ENCODE measurements at regions not wholly inside any gene's neighbourhood (a gene's known extent, or its start where the extent isn't known, plus 50 kb on each side); places are given as distances from the start of the nearest gene placed in this dataset.

- H3K27me3 ChIP-seq = no peaks in the 10 kb centered on the region
- no peak overlapping the region for H3K4me3 ChIP-seq
- H3K36me3 ChIP-seq = no peaks in the 10 kb centered on the region
- no peaks in the 10 kb centered on the region for H3K9me3 ChIP-seq
- DNase-seq (ENCODE audit: low spot score) = no peak
- H3K27ac ChIP-seq = no peak overlapping the region
- TF ChIP-seq, protein P1, sequence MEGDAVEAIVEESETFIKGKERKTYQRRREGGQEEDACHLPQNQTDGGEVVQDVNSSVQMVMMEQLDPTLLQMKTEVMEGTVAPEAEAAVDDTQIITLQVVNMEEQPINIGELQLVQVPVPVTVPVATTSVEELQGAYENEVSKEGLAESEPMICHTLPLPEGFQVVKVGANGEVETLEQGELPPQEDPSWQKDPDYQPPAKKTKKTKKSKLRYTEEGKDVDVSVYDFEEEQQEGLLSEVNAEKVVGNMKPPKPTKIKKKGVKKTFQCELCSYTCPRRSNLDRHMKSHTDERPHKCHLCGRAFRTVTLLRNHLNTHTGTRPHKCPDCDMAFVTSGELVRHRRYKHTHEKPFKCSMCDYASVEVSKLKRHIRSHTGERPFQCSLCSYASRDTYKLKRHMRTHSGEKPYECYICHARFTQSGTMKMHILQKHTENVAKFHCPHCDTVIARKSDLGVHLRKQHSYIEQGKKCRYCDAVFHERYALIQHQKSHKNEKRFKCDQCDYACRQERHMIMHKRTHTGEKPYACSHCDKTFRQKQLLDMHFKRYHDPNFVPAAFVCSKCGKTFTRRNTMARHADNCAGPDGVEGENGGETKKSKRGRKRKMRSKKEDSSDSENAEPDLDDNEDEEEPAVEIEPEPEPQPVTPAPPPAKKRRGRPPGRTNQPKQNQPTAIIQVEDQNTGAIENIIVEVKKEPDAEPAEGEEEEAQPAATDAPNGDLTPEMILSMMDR (IDR thresholded peaks at IDR 0.05) = no peak
- peaks cover 0 to 11% of the 10 kb centered on the region in 2 donors for H3K4me1 ChIP-seq
Observed at GRCh38 chr1:67570486-67571143, 114.4 kb upstream of the GADD45A start.

DNA sequence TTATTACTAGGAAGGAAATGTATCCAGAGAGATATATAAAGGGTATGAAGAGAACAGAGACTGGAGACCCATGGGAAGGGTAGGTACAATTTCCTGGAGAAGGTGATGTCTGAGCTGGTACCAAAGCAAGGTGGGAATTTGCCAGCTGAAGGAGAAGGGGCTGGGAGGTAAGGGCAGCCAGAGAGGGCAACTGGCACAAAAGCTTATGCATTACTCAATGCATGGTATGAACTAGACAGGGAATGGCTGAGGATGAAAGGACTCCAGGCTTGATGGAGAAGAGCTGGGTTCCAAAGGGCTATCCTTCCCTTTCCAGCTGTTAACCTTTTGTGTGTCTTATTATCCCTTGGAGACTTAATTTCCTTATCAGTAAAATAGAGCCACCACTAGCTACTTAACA, 113.6 kb upstream of the GADD45A start:
- TF ChIP-seq, protein P1 (IDR thresholded peaks at IDR 0.05) = no peak
- DNase-seq (ENCODE audit: low spot score) = no peak
- Histone ChIP-seq H3K36me3 (no peaks in the 10 kb centered on the region), H3K4me3 (no peak overlapping the region), H3K27ac (no peak overlapping the region), H3K4me1 (peaks cover 0 to 11% of the 10 kb centered on the region in 2 donors), H3K9me3 (no peaks in the 10 kb centered on the region), H3K27me3 (no peaks in the 10 kb centered on the region)

GRCh38 chr1:67571901-67572593, 113.0 kb upstream of the GADD45A start:
- Histone ChIP-seq H3K36me3 (no peaks in the 10 kb centered on the region), H3K27ac (no peak overlapping the region), H3K9me3 (no peaks in the 10 kb centered on the region), H3K27me3 (no peaks in the 10 kb centered on the region), H3K4me1 (peaks cover 0 to 11% of the 10 kb centered on the region in 2 donors), H3K4me3 (no peak overlapping the region)
- no peak for DNase-seq (ENCODE audit: low spot score)
- TF ChIP-seq, protein P1 (IDR thresholded peaks at IDR 0.05) = no peak

- no peak for DNase-seq (ENCODE audit: low spot score)
- Histone ChIP-seq H3K27me3 (no peaks in the 10 kb centered on the region), H3K27ac (no peak overlapping the region)
Observed at GRCh38 chr1:67572594-67573221, 112.3 kb upstream of the GADD45A start.

GRCh38 chr1:67573311-67573872, 111.6 kb upstream of the GADD45A start:
- H3K9me3 ChIP-seq = no peaks in the 10 kb centered on the region
- TF ChIP-seq, protein P1 (IDR thresholded peaks at IDR 0.05) = no peak
- no peak overlapping the region for H3K27ac ChIP-seq
- no peaks in the 10 kb centered on the region for H3K36me3 ChIP-seq
- no peak overlapping the region for H3K4me3 ChIP-seq
- no peaks in the 10 kb centered on the region for H3K27me3 ChIP-seq
- DNase-seq (ENCODE audit: low spot score) = no peak
- H3K4me1 ChIP-seq = peaks cover 0 to 11% of the 10 kb centered on the region in 2 donors

More at GRCh38 chr1:67572594-67573221, 112.3 kb upstream of the GADD45A start:
- TF ChIP-seq, protein P1 (IDR thresholded peaks at IDR 0.05) = no peak
- Histone ChIP-seq H3K9me3 (no peaks in the 10 kb centered on the region), H3K4me3 (no peak overlapping the region), H3K36me3 (no peaks in the 10 kb centered on the region), H3K4me1 (peaks cover 0 to 11% of the 10 kb centered on the region in 2 donors)

All from right atrium auricular region (tissue), 2 donors.